ENCODE measurements at regions not wholly inside any gene's neighbourhood (a gene's known extent, or its start where the extent isn't known, plus 50 kb on each side); places are given as distances from the start of the nearest gene placed in this dataset.

- TF ChIP-seq CTCF (IDR thresholded peaks at IDR 0.05) = no peak
- no peak for TF ChIP-seq EP300 (IDR thresholded peaks at IDR 0.05)
- TF ChIP-seq POLR2A (IDR thresholded peaks at IDR 0.05) = no peak
Observed at GRCh38 chr7:25485026-25485425, 256.7 kb upstream of the NPVF start.
